Lung (tissue), 11 donors: ENCODE measurements at regions not wholly inside any gene's neighbourhood (a gene's known extent, or its start where the extent isn't known, plus 50 kb on each side); places are given as distances from the start of the nearest gene placed in this dataset.

ENCODE experiments used
- ATAC-seq: fragments of 200-7000 bp; cut with Tn5 transposase; one replicate; pipeline ENCODE4 v1.9.1; 2020; ENCODE audit warnings: moderate number of reproducible peaks; ENCODE audit not compliant: insufficient read depth, low FRiP score
- DNase-seq, 3 donors: peaks; one replicate each; pipeline ENCODE4 v3.0.0-alpha.2; 2013 to 2017
- H3K27ac ChIP-seq, 2 donors: one replicate each; pipeline ENCODE4 v1.5.1; 2013; ENCODE audit warnings: mild to moderate bottlenecking in 2 of 2, moderate library complexity in 2 of 2, control low read depth in 1 of 2, inconsistent platforms in 1 of 2, low read depth in 1 of 2, low read length in 1 of 2
- H3K27me3 ChIP-seq, 3 donors: one replicate each; pipeline ENCODE4 v1.5.1; 2013; ENCODE audit warnings: low read length in 2 of 3; ENCODE audit not compliant: control insufficient read depth in 3 of 3, insufficient read depth in 3 of 3
- H3K36me3 ChIP-seq, 4 donors: one replicate each; pipeline ENCODE4 v1.5.1; 2013; ENCODE audit warnings: low read length in 4 of 4, mild to moderate bottlenecking in 1 of 4, moderate library complexity in 1 of 4; ENCODE audit not compliant: control insufficient read depth in 4 of 4, insufficient read depth in 4 of 4
- H3K4me1 ChIP-seq, 5 donors: one replicate each; pipeline ENCODE4 v1.5.1; 2013; ENCODE audit warnings: low read length in 5 of 5, mild to moderate bottlenecking in 2 of 5, moderate library complexity in 1 of 5; ENCODE audit not compliant: control insufficient read depth in 5 of 5, insufficient read depth in 5 of 5
- H3K4me3 ChIP-seq: one replicate; pipeline ENCODE4 v1.5.1; 2013; ENCODE audit warnings: mild to moderate bottlenecking, control low read depth, moderate library complexity
- H3K9ac ChIP-seq, 2 donors: one replicate each; pipeline ENCODE4 v1.5.1; 2013; ENCODE audit warnings: low read length in 2 of 2, control low read depth in 1 of 2; ENCODE audit not compliant: insufficient read depth in 1 of 2
- H3K9me3 ChIP-seq, 4 donors: one replicate each; pipeline ENCODE4 v1.5.1; 2013; ENCODE audit warnings: low read length in 3 of 4, mild to moderate bottlenecking in 1 of 4, moderate library complexity in 1 of 4; ENCODE audit not compliant: control insufficient read depth in 4 of 4, insufficient read depth in 3 of 4
- CTCF ChIP-seq: IDR thresholded peaks from 2 replicates; pipeline ENCODE4 v1.5.1; 2012; ENCODE audit warnings: mild to moderate bottlenecking; ENCODE audit errors: control extremely low read depth, extremely low read depth
- WGBS, 2 donors: extraction: QIAGEN DNeasy Blood & Tissue Kit; methylation state at CpG; one replicate each; pipeline ENCODE4 v1.1.7; 2013; 5-methylcytosine and 5-hydroxymethylcytosine counted together
- donor health status: control.
- donor health status: control.
- donor health status: Bipolar disorder and iron deficiency.
- donor health status: healthy.
- donor health status: DM: yes; HTN: yes; CAD: no.

- no peak for TF ChIP-seq CTCF
- no peaks in the 10 kb centered on the region for H3K27me3 ChIP-seq
- 86% methylated on average over 6 of the region's 6 CpGs for WGBS, 2 donors
- no peak overlapping the region for H3K4me3 ChIP-seq
- peaks cover 0 to 1% (median 0%) of the 10 kb centered on the region in 4 donors for H3K9me3 ChIP-seq
- no peak overlapping the region for H3K9ac ChIP-seq
- H3K4me1 ChIP-seq, result peaks cover 0 to 13% (median 0%) of the 10 kb centered on the region in 5 donors
- H3K36me3 ChIP-seq, result no peaks in the 10 kb centered on the region
- no peak overlapping the region for H3K27ac ChIP-seq
- ATAC-seq (no peak), DNase-seq (no peak)
Observed at GRCh38 chr6:147811913-147812629, 303.6 kb downstream of the SAMD5 start.

DNA sequence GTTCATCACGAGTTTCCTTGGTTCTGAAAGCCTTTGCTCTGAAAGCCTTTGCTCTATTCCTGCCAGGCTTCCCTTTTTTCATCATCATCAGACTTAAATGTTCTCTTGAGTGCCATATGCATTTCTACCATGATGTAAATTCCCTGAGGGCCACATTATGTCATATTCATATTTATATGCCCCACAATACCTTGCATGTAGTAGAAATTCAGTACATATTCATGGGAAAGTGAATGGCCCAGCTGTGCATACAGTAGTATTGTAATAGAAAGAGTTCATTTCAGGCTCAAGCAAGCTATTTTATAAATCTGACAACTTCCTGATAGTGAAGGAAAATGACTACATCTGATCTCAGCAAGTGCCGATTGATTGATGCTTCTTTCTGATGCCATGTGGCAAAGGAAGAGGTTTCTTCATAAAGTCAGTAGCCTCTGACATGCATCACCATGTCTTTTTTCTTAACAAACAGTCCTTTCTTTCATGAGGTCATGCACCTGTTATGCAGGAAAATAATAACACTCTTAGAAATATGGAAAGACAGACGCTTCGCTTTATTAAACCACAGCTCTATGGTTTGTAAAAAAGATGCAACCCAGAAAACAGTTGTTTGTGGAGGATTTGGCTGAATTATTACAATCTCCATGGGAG is 308.7 kb downstream of the SAMD5 start:
- Histone ChIP-seq H3K4me1 (no peaks in the 10 kb centered on the region), H3K36me3 (no peaks in the 10 kb centered on the region), H3K9me3 (no peaks in the 10 kb centered on the region), H3K9ac (no peak overlapping the region), H3K4me3 (no peak overlapping the region), H3K27ac (no peak overlapping the region), H3K27me3 (no peaks in the 10 kb centered on the region)
- no peak for ATAC-seq
- no peak for TF ChIP-seq CTCF
- 93 to 94% methylated on average over 4 of the region's 4 CpGs for WGBS, 2 donors
- no peak for DNase-seq

GRCh38 chr6:147820520-147820919 is 312.0 kb downstream of the SAMD5 start:
- no peak overlapping the region for H3K4me3 ChIP-seq
- WGBS, 2 donors, result 81 to 90% methylated on average over 6 of the region's 6 CpGs
- no peaks in the 10 kb centered on the region for H3K27me3 ChIP-seq
- TF ChIP-seq CTCF, result no peak
- no peaks in the 10 kb centered on the region for H3K9me3 ChIP-seq
- H3K4me1 ChIP-seq, result no peaks in the 10 kb centered on the region
- ATAC-seq, result no peak
- no peak overlapping the region for H3K9ac ChIP-seq
- no peak overlapping the region for H3K27ac ChIP-seq
- H3K36me3 ChIP-seq, result no peaks in the 10 kb centered on the region
- DNase-seq, result no peak
